Hepatocyte (in vitro differentiated cells): ENCODE measurements at regions not wholly inside any gene's neighbourhood (a gene's known extent, or its start where the extent isn't known, plus 50 kb on each side); places are given as distances from the start of the nearest gene placed in this dataset.

Experiments
- CTCF ChIP-seq: fragments of 200-600 bp; sonication (generic); IDR thresholded peaks from 2 replicates; pipeline ENCODE4 v1.5.1; 2016; ENCODE audit warnings: antibody characterized with exemption, mild to moderate bottlenecking; ENCODE audit not compliant: poor library complexity
- EZH2phosphoT487 ChIP-seq: fragments of 200-600 bp; sonication (generic); IDR thresholded peaks from one replicate; pipeline ENCODE4 v1.6.1; 2018; ENCODE audit warnings: antibody characterized with exemption, mild to moderate bottlenecking, low read depth, moderate library complexity; ENCODE audit not compliant: unreplicated experiment, severe bottlenecking

- no peak for TF ChIP-seq CTCF
- TF ChIP-seq EZH2phosphoT487, result no peak
Observed at GRCh38 chr2:116918574-116918973, 895.9 kb upstream of the DDX18 start.
